ENCODE measurements at regions not wholly inside any gene's neighbourhood (a gene's known extent, or its start where the extent isn't known, plus 50 kb on each side); places are given as distances from the start of the nearest gene placed in this dataset.

- Histone ChIP-seq H3K4me1 (no peaks in the 10 kb centered on the region), H3K4me3 (no peak overlapping the region), H3K27ac (no peak overlapping the region), H3K27me3 (no peaks in the 10 kb centered on the region), H3K36me3 (no peaks in the 10 kb centered on the region), H3K9me3 (no peaks in the 10 kb centered on the region)
- no peak for TF ChIP-seq CTCF (IDR thresholded peaks at IDR 0.05)
- no peak for TF ChIP-seq POLR2A (IDR thresholded peaks at IDR 0.05)
- no peak for ATAC-seq
- intact Hi-C loops (cut with DNase I), result no loop called here
- 80 to 84% (median 81%) methylated on average over 18 of the region's 18 CpGs for WGBS, 4 donors
- no peak for DNase-seq
These were observed 117.5 kb upstream of the BOD1 start for GRCh38 chr5:173733831-173734501.

- Histone ChIP-seq H3K27me3 (no peaks in the 10 kb centered on the region), H3K4me3 (no peak overlapping the region), H3K9me3 (no peaks in the 10 kb centered on the region), H3K4me1 (no peaks in the 10 kb centered on the region), H3K36me3 (no peaks in the 10 kb centered on the region), H3K27ac (no peak overlapping the region)
- intact Hi-C loops (cut with DNase I), result no loop called here
- ATAC-seq, result no peak
- DNase-seq, result no peak
- WGBS, 4 donors, result 69 to 76% (median 71%) methylated on average over 10 of the region's 10 CpGs
- TF ChIP-seq CTCF (IDR thresholded peaks at IDR 0.05), result no peak
- no peak for TF ChIP-seq POLR2A (IDR thresholded peaks at IDR 0.05)
These were observed 118.3 kb upstream of the BOD1 start for GRCh38 chr5:173734716-173735115.

- H3K27me3 ChIP-seq, result no peaks in the 10 kb centered on the region
- no peak overlapping the region for H3K4me3 ChIP-seq
- DNase-seq (no peak), ATAC-seq (no peak)
- 63 to 74% (median 69%) methylated on average over 11 of the region's 11 CpGs for WGBS, 4 donors
- no peaks in the 10 kb centered on the region for H3K36me3 ChIP-seq
- intact Hi-C loops (cut with DNase I), result no loop called here
- H3K27ac ChIP-seq, result no peak overlapping the region
- no peaks in the 10 kb centered on the region for H3K4me1 ChIP-seq
- no peaks in the 10 kb centered on the region for H3K9me3 ChIP-seq
- TF ChIP-seq POLR2A (IDR thresholded peaks at IDR 0.05), result no peak
- TF ChIP-seq CTCF (IDR thresholded peaks at IDR 0.05), result no peak
These were observed 118.7 kb upstream of the BOD1 start for GRCh38 chr5:173735184-173735583.

- DNase-seq, result no peak
- H3K36me3 ChIP-seq, result no peaks in the 10 kb centered on the region
These were observed 119.2 kb upstream of the BOD1 start for GRCh38 chr5:173735691-173736090.

More at GRCh38 chr5:173735691-173736090, 119.2 kb upstream of the BOD1 start:
- intact Hi-C loops (cut with DNase I), result no loop called here
- Histone ChIP-seq H3K4me1 (no peaks in the 10 kb centered on the region), H3K27ac (no peak overlapping the region), H3K4me3 (no peak overlapping the region), H3K27me3 (no peaks in the 10 kb centered on the region), H3K9me3 (no peaks in the 10 kb centered on the region)
- WGBS, 4 donors, result 85 to 89% (median 87%) methylated on average over 5 of the region's 5 CpGs
- no peak for TF ChIP-seq POLR2A (IDR thresholded peaks at IDR 0.05)
- TF ChIP-seq CTCF (IDR thresholded peaks at IDR 0.05), result no peak
- no peak for ATAC-seq

All from heart left ventricle (tissue), 16 donors.